H9 (cell line): ENCODE measurements at regions not wholly inside any gene's neighbourhood (a gene's known extent, or its start where the extent isn't known, plus 50 kb on each side); places are given as distances from the start of the nearest gene placed in this dataset.

Source experiments
- DNase-seq: peaks from one replicate; pipeline ENCODE4 v3.0.0-alpha.2; 2017
- H2AFZ ChIP-seq: one replicate; pipeline ENCODE4 v1.6.1; 2013; ENCODE audit warnings: mild to moderate bottlenecking, low read length, control low read depth, moderate library complexity
- H2AK5ac ChIP-seq: 2 replicates; pipeline ENCODE4 v1.6.1; 2013; ENCODE audit warnings: low read length, control low read depth, mixed read lengths; ENCODE audit not compliant: insufficient read length
- H2BK120ac ChIP-seq: one replicate; pipeline ENCODE4 v1.6.1; 2013; ENCODE audit warnings: low read depth, mild to moderate bottlenecking, low read length, control low read depth, inconsistent platforms; ENCODE audit not compliant: poor library complexity, severe bottlenecking
- H2BK12ac ChIP-seq: 2 replicates; pipeline ENCODE4 v1.6.1; 2013; ENCODE audit warnings: low read length, control low read depth, mixed read lengths, low read depth; ENCODE audit not compliant: insufficient read length
- H2BK15ac ChIP-seq: 2 replicates; pipeline ENCODE4 v1.6.1; 2013; ENCODE audit warnings: low read depth, low read length, control low read depth
- H2BK20ac ChIP-seq: one replicate; pipeline ENCODE4 v1.6.1; 2013; ENCODE audit warnings: low read depth, mild to moderate bottlenecking, low read length, control low read depth, inconsistent platforms; ENCODE audit not compliant: poor library complexity, severe bottlenecking
- H2BK5ac ChIP-seq: 2 replicates; pipeline ENCODE4 v1.6.1; 2013; ENCODE audit warnings: low read length, control low read depth, mixed read lengths; ENCODE audit not compliant: insufficient read length
- H3K14ac ChIP-seq: 2 replicates; pipeline ENCODE4 v1.6.1; 2013; ENCODE audit warnings: low read length, control low read depth; ENCODE audit not compliant: insufficient read depth
- H3K18ac ChIP-seq: 2 replicates; pipeline ENCODE4 v1.6.1; 2013; ENCODE audit warnings: low read depth, mild to moderate bottlenecking, mixed read lengths, low read length, control low read depth; ENCODE audit not compliant: insufficient read length
- H3K23ac ChIP-seq: 2 replicates; pipeline ENCODE4 v1.6.1; 2013; ENCODE audit warnings: low read length, control low read depth, mixed read lengths, low read depth; ENCODE audit not compliant: insufficient read length
- H3K23me2 ChIP-seq: 2 replicates; pipeline ENCODE4 v1.6.1; 2013; ENCODE audit warnings: low read depth, mild to moderate bottlenecking, mixed read lengths, low read length, control low read depth; ENCODE audit not compliant: insufficient read length, poor library complexity, severe bottlenecking
- H3K27ac ChIP-seq: 2 replicates; pipeline ENCODE4 v1.5.1; 2013; ENCODE audit warnings: low read length, control low read depth, mixed read lengths, low read depth; ENCODE audit not compliant: insufficient read length
- H3K27me3 ChIP-seq: 2 replicates; pipeline ENCODE4 v1.6.1; 2013; ENCODE audit warnings: low read length, control low read depth, inconsistent platforms; ENCODE audit not compliant: insufficient read depth
- H3K4ac ChIP-seq: 2 replicates; pipeline ENCODE4 v1.6.1; 2013; ENCODE audit warnings: low read depth, mild to moderate bottlenecking, control low read depth, inconsistent platforms, low read length, moderate library complexity
- H3K4me1 ChIP-seq: 2 replicates; pipeline ENCODE4 v1.6.1; 2013; ENCODE audit warnings: low read length, control low read depth, inconsistent platforms; ENCODE audit not compliant: insufficient read depth
- H3K4me2 ChIP-seq: 2 replicates; pipeline ENCODE4 v1.6.1; 2013; ENCODE audit warnings: low read length, control low read depth, mixed read lengths; ENCODE audit not compliant: insufficient read length, insufficient read depth
- H3K56ac ChIP-seq: 2 replicates; pipeline ENCODE4 v1.6.1; 2013; ENCODE audit warnings: low read depth, mild to moderate bottlenecking, mixed read lengths, low read length, control low read depth; ENCODE audit not compliant: insufficient read length
- H3K79me1 ChIP-seq: 2 replicates; pipeline ENCODE4 v1.6.1; 2013; ENCODE audit warnings: low read depth, mild to moderate bottlenecking, moderate library complexity, low read length, control low read depth, inconsistent platforms; ENCODE audit not compliant: insufficient read depth, poor library complexity, severe bottlenecking
- H3K79me2 ChIP-seq: 2 replicates; pipeline ENCODE4 v1.6.1; 2013; ENCODE audit warnings: low read length, control low read depth, inconsistent platforms; ENCODE audit not compliant: insufficient read depth
- H3K9ac ChIP-seq: 2 replicates; pipeline ENCODE4 v1.6.1; 2013; ENCODE audit warnings: low read length, control low read depth, mixed read lengths; ENCODE audit not compliant: insufficient read length; ENCODE audit errors: extremely low read depth
- H3K9me3 ChIP-seq: one replicate; pipeline ENCODE4 v1.6.1; 2013; ENCODE audit warnings: low read depth, low read length, inconsistent platforms; ENCODE audit not compliant: control insufficient read depth
- H3T11ph ChIP-seq: one replicate; pipeline ENCODE4 v1.6.1; 2013; ENCODE audit warnings: mild to moderate bottlenecking, low read length, control low read depth, inconsistent platforms
- H4K20me1 ChIP-seq: one replicate; pipeline ENCODE4 v1.6.1; 2013; ENCODE audit not compliant: control insufficient read depth, insufficient read length, insufficient read depth
- H4K5ac ChIP-seq: 2 replicates; pipeline ENCODE4 v1.6.1; 2013; ENCODE audit warnings: low read depth, mild to moderate bottlenecking, mixed read lengths, low read length, control low read depth; ENCODE audit not compliant: insufficient read length
- H4K8ac ChIP-seq: replicated peaks from 2 replicates; pipeline ENCODE4 v1.6.1; 2013; ENCODE audit warnings: low read length, control low read depth, mixed read lengths, low read depth; ENCODE audit not compliant: insufficient read length
- H4K91ac ChIP-seq: 2 replicates; pipeline ENCODE4 v1.6.1; 2013; ENCODE audit warnings: low read depth, mild to moderate bottlenecking, moderate library complexity, mixed read lengths, low read length, control low read depth; ENCODE audit not compliant: insufficient read length
- H3K27ac Mint-ChIP-seq, 3 experiments: 2 replicates in 2 of 3; 3 replicates in 1 of 3; pipeline ENCODE4 v1.8.0; 2020 to 2021; ENCODE audit warnings: mixed read lengths in 3 of 3, mild to moderate bottlenecking in 1 of 3, moderate library complexity in 1 of 3
- H3K27me3 Mint-ChIP-seq: 2 replicates; pipeline ENCODE4 v1.8.0; 2021; ENCODE audit warnings: low read depth, mild to moderate bottlenecking, moderate library complexity, mixed read lengths
- H3K36me3 Mint-ChIP-seq, 3 experiments: 2 replicates in 2 of 3; 3 replicates in 1 of 3; pipeline ENCODE4 v1.8.0; 2020 to 2021; ENCODE audit warnings: low read depth in 3 of 3, mixed read lengths in 3 of 3; ENCODE audit not compliant: insufficient read depth in 1 of 3
- H3K4me1 Mint-ChIP-seq, 2 experiments: 2 replicates each; pipeline ENCODE4 v1.8.0; 2020; ENCODE audit warnings: mixed read lengths in 2 of 2
- H3K4me3 Mint-ChIP-seq, 2 experiments: 2 replicates in 1 of 2; 3 replicates in 1 of 2; pipeline ENCODE4 v1.8.0; 2020 to 2021; ENCODE audit warnings: mild to moderate bottlenecking in 2 of 2, mixed read lengths in 2 of 2, moderate library complexity in 1 of 2
- H3K9me3 Mint-ChIP-seq, 2 experiments: 2 replicates in 1 of 2; 3 replicates in 1 of 2; pipeline ENCODE4 v1.8.0; 2020; ENCODE audit warnings: mild to moderate bottlenecking in 2 of 2, mixed read lengths in 2 of 2, moderate library complexity in 1 of 2
- WGBS: extraction: QIAGEN DNeasy Blood & Tissue Kit; methylation state at CpG from one replicate; pipeline ENCODE4 v1.1.7; 2013; ENCODE audit warnings: missing lambda C conversion rate, low lambda C conversion rate, mixed read lengths; ENCODE audit not compliant: insufficient read length; ENCODE audit errors: extremely low coverage; 5-methylcytosine and 5-hydroxymethylcytosine counted together
- TF ChIP-seq, protein P1 (sequence below): fragments of 200-600 bp; sonication (generic); conservative IDR thresholded peaks from 3 replicates; pipeline ENCODE4 v1.8.0; 2021; ENCODE audit warnings: antibody characterized with exemption, mild to moderate bottlenecking

DNA sequence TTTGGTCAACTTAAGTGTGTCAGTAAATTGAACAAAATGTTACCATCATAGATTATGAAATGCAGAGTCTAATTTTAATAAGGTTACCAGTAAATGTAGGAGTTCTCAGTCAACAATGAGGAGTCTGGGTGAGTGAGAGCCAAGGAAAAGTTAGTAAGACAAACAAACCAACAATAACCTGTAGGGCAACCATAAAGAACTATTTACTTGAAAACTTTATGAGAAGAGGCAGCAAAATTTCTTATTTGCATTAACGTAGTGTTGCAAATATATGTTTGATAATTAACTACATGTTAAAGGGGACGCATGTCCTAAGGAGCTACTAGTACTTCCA, 131.1 kb upstream of the SOX4 start:
- no peak overlapping the region for H3K18ac ChIP-seq
- no peaks in the 10 kb centered on the region for H3K4me1 ChIP-seq
- H3K79me2 ChIP-seq = no peaks in the 10 kb centered on the region
- no peak overlapping the region for H2BK120ac ChIP-seq
- H3K27ac ChIP-seq = no peak overlapping the region
- Mint-ChIP-seq H3K27me3 (no peaks in the 10 kb centered on the region; the same call in 1 of the 2 replicates), H3K4me3 (no peak overlapping the region), H3K36me3 (peaks cover 0 to 6% (median 3%) of the 10 kb centered on the region in 3 experiments; a peak in 4 of 7 replicates), H3K9me3 (peaks cover 3 to 4% of the 10 kb centered on the region in 2 experiments; a peak in 3 of 5 replicates), H3K27ac (no peak overlapping the region), H3K4me1 (no peaks in the 10 kb centered on the region)
- H3K56ac ChIP-seq = no peak overlapping the region
- H3K27me3 ChIP-seq = no peaks in the 10 kb centered on the region
- H3K4ac ChIP-seq = no peak overlapping the region
- H2AK5ac ChIP-seq = no peak overlapping the region
- H4K5ac ChIP-seq = no peak overlapping the region
- H3K79me1 ChIP-seq = no peaks in the 10 kb centered on the region
- no peak overlapping the region for H2AFZ ChIP-seq
- H2BK20ac ChIP-seq = no peak overlapping the region
- H2BK12ac ChIP-seq = no peak overlapping the region
- no peaks in the 10 kb centered on the region for H3K9me3 ChIP-seq
- no CpG with 5 or more reads among the region's 2 CpGs for WGBS
- H4K20me1 ChIP-seq = no peaks in the 10 kb centered on the region
- TF ChIP-seq, protein P1, sequence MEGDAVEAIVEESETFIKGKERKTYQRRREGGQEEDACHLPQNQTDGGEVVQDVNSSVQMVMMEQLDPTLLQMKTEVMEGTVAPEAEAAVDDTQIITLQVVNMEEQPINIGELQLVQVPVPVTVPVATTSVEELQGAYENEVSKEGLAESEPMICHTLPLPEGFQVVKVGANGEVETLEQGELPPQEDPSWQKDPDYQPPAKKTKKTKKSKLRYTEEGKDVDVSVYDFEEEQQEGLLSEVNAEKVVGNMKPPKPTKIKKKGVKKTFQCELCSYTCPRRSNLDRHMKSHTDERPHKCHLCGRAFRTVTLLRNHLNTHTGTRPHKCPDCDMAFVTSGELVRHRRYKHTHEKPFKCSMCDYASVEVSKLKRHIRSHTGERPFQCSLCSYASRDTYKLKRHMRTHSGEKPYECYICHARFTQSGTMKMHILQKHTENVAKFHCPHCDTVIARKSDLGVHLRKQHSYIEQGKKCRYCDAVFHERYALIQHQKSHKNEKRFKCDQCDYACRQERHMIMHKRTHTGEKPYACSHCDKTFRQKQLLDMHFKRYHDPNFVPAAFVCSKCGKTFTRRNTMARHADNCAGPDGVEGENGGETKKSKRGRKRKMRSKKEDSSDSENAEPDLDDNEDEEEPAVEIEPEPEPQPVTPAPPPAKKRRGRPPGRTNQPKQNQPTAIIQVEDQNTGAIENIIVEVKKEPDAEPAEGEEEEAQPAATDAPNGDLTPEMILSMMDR = no peak
- no peaks in the 10 kb centered on the region for H3K23me2 ChIP-seq
- no peak overlapping the region for H2BK15ac ChIP-seq
- no peak overlapping the region for H3K9ac ChIP-seq
- no peak overlapping the region for H3K14ac ChIP-seq
- DNase-seq = no peak
- no peak overlapping the region for H3K4me2 ChIP-seq
- H2BK5ac ChIP-seq = no peak overlapping the region
- H3T11ph ChIP-seq = no peak overlapping the region
- H4K91ac ChIP-seq = no peak overlapping the region
- no peak overlapping the region for H3K23ac ChIP-seq
- no peak overlapping the region for H4K8ac ChIP-seq
